ENCODE measurements at regions not wholly inside any gene's neighbourhood (a gene's known extent, or its start where the extent isn't known, plus 50 kb on each side); places are given as distances from the start of the nearest gene placed in this dataset.

GRCh38 chr6:156316583-156317125, 460.5 kb upstream of the ARID1B start:
- no peaks in the 10 kb centered on the region for H3K27me3 ChIP-seq (ENCODE audit: insufficient read depth, low read length)
- POLR2A ChIA-PET, result no interaction called here
- H2AFZ ChIP-seq (ENCODE audit: low read depth, low read length, poor library complexity, severe bottlenecking), result no peak overlapping the region
- no peak overlapping the region for H3K4me3 ChIP-seq (replicated peaks in 1 of 2; ENCODE audit: low read depth in 1 of 2, low read length in 2 of 2)
- H3K9me2 ChIP-seq (ENCODE audit: insufficient read depth), result no peaks in the 10 kb centered on the region
- BruUV-seq (replicated peaks), result no TSS peak
- no peaks in the 10 kb centered on the region for H3K4me1 ChIP-seq (ENCODE audit: control insufficient read depth in 1 of 2, insufficient read depth in 2 of 2, low read length in 2 of 2)
- DNase-seq (ENCODE audit: low read depth, low spot score), result no peak
- no peaks in the 10 kb centered on the region for H3K79me2 ChIP-seq (ENCODE audit: insufficient read depth, low read length)
- H3K9ac ChIP-seq (ENCODE audit: low read length), result no peak overlapping the region
- H3K27ac ChIP-seq (ENCODE audit: low read depth, low read length), result no peak overlapping the region
- no peak for TF ChIP-seq JUND (IDR thresholded peaks at IDR 0.05)
- no peak for ATAC-seq
- CTCF ChIA-PET, result no interaction called here
- H3K36me3 ChIP-seq (ENCODE audit: control insufficient read depth in 1 of 2, insufficient read depth in 2 of 2, low read length in 2 of 2), result no peaks in the 10 kb centered on the region
- no peaks in the 10 kb centered on the region for H3K9me3 ChIP-seq (ENCODE audit: control insufficient read depth in 1 of 2, insufficient read depth in 1 of 2, low read depth in 1 of 2, low read length in 2 of 2)
- RAD21 ChIA-PET (ENCODE audit: low non-redundant PET in 1 of 2, low total read pairs in 2 of 2, uncharacterized antibody in 2 of 2, unreplicated experiment in 2 of 2), result no interaction called here
- H4K20me1 ChIP-seq (ENCODE audit: insufficient read depth), result no peaks in the 10 kb centered on the region
- no peak overlapping the region for H3K4me2 ChIP-seq (ENCODE audit: low read length)
- intact Hi-C loops (cut with micrococcal nuclease), result no loop called here

DNA sequence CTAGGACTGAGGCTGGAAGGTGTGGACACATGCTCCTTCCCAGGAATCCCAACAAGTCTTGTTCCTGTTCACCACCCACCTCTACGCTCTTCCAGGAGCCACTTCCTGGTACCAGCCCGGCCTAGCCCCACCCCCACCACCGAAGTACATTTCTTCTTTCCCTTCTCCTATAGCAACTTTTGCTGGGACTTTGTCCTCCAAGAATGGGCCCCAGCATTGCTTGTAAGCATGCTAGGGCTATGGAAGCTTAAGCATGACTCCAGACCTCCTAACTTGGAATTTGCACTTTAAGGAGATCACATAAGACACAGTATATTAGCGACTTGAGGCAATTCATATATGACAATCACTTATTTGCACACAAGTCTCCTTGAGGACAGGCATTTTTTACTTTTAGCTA, 462.0 kb upstream of the ARID1B start:
- Histone ChIP-seq H3K4me3 (replicated peaks in 1 of 2; ENCODE audit: low read depth in 1 of 2, low read length in 2 of 2) (no peak overlapping the region), H3K27me3 (ENCODE audit: insufficient read depth, low read length) (no peaks in the 10 kb centered on the region), H3K9ac (ENCODE audit: low read length) (no peak overlapping the region), H3K9me2 (ENCODE audit: insufficient read depth) (no peaks in the 10 kb centered on the region), H3K79me2 (ENCODE audit: insufficient read depth, low read length) (no peaks in the 10 kb centered on the region), H3K4me1 (ENCODE audit: control insufficient read depth in 1 of 2, insufficient read depth in 2 of 2, low read length in 2 of 2) (no peaks in the 10 kb centered on the region), H3K9me3 (ENCODE audit: control insufficient read depth in 1 of 2, insufficient read depth in 1 of 2, low read depth in 1 of 2, low read length in 2 of 2) (no peaks in the 10 kb centered on the region), H3K4me2 (ENCODE audit: low read length) (no peak overlapping the region), H3K27ac (ENCODE audit: low read depth, low read length) (no peak overlapping the region), H3K36me3 (ENCODE audit: control insufficient read depth in 1 of 2, insufficient read depth in 2 of 2, low read length in 2 of 2) (no peaks in the 10 kb centered on the region), H2AFZ (ENCODE audit: low read depth, low read length, poor library complexity, severe bottlenecking) (no peak overlapping the region), H4K20me1 (ENCODE audit: insufficient read depth) (no peaks in the 10 kb centered on the region)
- intact Hi-C loops (cut with micrococcal nuclease), result no loop called here
- no TSS peak for BruUV-seq (replicated peaks)
- ChIA-PET CTCF (no interaction called here), POLR2A (no interaction called here), RAD21 (ENCODE audit: low non-redundant PET in 1 of 2, low total read pairs in 2 of 2, uncharacterized antibody in 2 of 2, unreplicated experiment in 2 of 2) (no interaction called here)
- TF ChIP-seq FOSL1 (IDR thresholded peaks at IDR 0.05; ENCODE audit: low read depth) (no peak), CBX3 (IDR thresholded peaks at IDR 0.05; ENCODE audit: low read depth) (no peak), EGR1 (IDR thresholded peaks at IDR 0.05; ENCODE audit: low read depth) (no peak), EZH2 (IDR thresholded peaks at IDR 0.05) (no peak), REST (IDR thresholded peaks at IDR 0.05; ENCODE audit: low read depth) (no peak), RAD21 (IDR thresholded peaks at IDR 0.05; ENCODE audit: low read depth) (no peak), SRF (IDR thresholded peaks at IDR 0.05; ENCODE audit: low read depth) (no peak), JUND (IDR thresholded peaks at IDR 0.05) (no peak)
- DNase-seq (ENCODE audit: low read depth, low spot score), result no peak
- ATAC-seq, result no peak
